Inferior parietal cortex (tissue), 1 donor: ENCODE measurements at regions not wholly inside any gene's neighbourhood (a gene's known extent, or its start where the extent isn't known, plus 50 kb on each side); places are given as distances from the start of the nearest gene placed in this dataset.

Experiments
- DNase-seq: peaks from one replicate; pipeline ENCODE4 v3.0.0-alpha.2; 2016; ENCODE audit errors: extremely low spot score

GRCh38 chr11:112583261-112583893, 322.7 kb upstream of the PLET1 start:
- DNase-seq, result no peak

- DNase-seq, result no peak
Measured at GRCh38 chr11:112584672-112585071, 324.0 kb upstream of the PLET1 start.

GRCh38 chr11:112587664-112588063, 327.0 kb upstream of the PLET1 start:
- DNase-seq, result no peak

- DNase-seq, result peak; percentile 96
Measured at GRCh38 chr11:112588252-112588694, 327.6 kb upstream of the PLET1 start.

- DNase-seq, result no peak
Measured at GRCh38 chr11:112589155-112589554, 328.5 kb upstream of the PLET1 start.

GRCh38 chr11:112590764-112591163, 330.1 kb upstream of the PLET1 start:
- no peak for DNase-seq

- no peak for DNase-seq
Measured at GRCh38 chr11:112593440-112593839, 332.8 kb upstream of the PLET1 start.

- no peak for DNase-seq
Measured at GRCh38 chr11:112596324-112596723, 335.7 kb upstream of the PLET1 start.

- DNase-seq, result no peak
Measured at GRCh38 chr11:112597286-112597790, 336.7 kb upstream of the PLET1 start.

GRCh38 chr11:112599265-112599664, 338.6 kb upstream of the PLET1 start:
- no peak for DNase-seq

GRCh38 chr11:112599856-112600533, 339.3 kb upstream of the PLET1 start:
- DNase-seq, result no peak

- peak; percentile 47 for DNase-seq
Measured at GRCh38 chr11:112605093-112605666, 344.5 kb upstream of the PLET1 start.

GRCh38 chr11:112606656-112607055, 346.0 kb upstream of the PLET1 start:
- DNase-seq, result no peak

- no peak for DNase-seq
Measured at GRCh38 chr11:112608509-112608908, 347.8 kb upstream of the PLET1 start.

GRCh38 chr11:112610494-112610893, 349.8 kb upstream of the PLET1 start:
- DNase-seq, result no peak

GRCh38 chr11:112610996-112611750, 350.0 kb upstream of the NCAM1 start:
- no peak for DNase-seq

GRCh38 chr11:112611771-112612170, 349.4 kb upstream of the NCAM1 start:
- no peak for DNase-seq

GRCh38 chr11:112612250-112612849, 348.9 kb upstream of the NCAM1 start:
- DNase-seq, result no peak

GRCh38 chr11:112613051-112613972, 347.9 kb upstream of the NCAM1 start:
- DNase-seq, result no peak

- no peak for DNase-seq
Measured at GRCh38 chr11:112614605-112615004, 346.6 kb upstream of the NCAM1 start.

- DNase-seq, result no peak
Measured at GRCh38 chr11:112615238-112615637, 346.0 kb upstream of the NCAM1 start.
